GM04503 (cell line): ENCODE measurements at regions not wholly inside any gene's neighbourhood (a gene's known extent, or its start where the extent isn't known, plus 50 kb on each side); places are given as distances from the start of the nearest gene placed in this dataset.
A peak's percentile ranks its signal among the peaks of the same experiment; 100 is the strongest.
"Not testable (repeated sequence)": the region's sequence is repeated elsewhere in the genome, so short reads cannot be mapped to it uniquely, and the experiment has no call there.

Source experiments
- DNase-seq: peaks from one replicate; pipeline ENCODE4 v3.0.0-alpha.2; 2012; ENCODE audit warnings: low read depth

- DNase-seq, result no peak
These were observed 799.2 kb downstream of the REEP3 start for GRCh38 chr10:64320448-64320847.

- DNase-seq, result no peak
These were observed 808.3 kb downstream of the REEP3 start for GRCh38 chr10:64329510-64329909.

DNA sequence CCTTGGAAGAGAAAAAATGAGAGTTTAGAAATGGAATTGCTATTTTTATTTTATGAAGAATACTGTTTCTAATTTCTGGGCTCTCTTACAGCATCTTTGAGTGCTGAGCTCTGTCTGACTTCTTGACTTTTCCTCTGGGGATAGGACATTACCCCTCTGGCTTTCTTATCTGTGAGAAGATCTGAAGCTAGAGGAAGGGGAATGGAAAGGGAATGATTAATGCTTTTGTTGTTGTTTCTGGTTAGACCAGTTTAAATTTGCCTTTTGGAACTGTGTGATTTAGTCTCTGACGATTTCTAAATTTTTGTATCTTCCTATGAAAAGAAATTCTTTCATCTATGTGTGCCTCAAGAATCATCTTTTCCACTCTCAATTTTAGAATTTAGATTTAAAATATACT is 811.4 kb downstream of the REEP3 start:
- no peak for DNase-seq

GRCh38 chr10:64334084-64334483 is 812.9 kb downstream of the REEP3 start:
- DNase-seq, result no peak

DNA sequence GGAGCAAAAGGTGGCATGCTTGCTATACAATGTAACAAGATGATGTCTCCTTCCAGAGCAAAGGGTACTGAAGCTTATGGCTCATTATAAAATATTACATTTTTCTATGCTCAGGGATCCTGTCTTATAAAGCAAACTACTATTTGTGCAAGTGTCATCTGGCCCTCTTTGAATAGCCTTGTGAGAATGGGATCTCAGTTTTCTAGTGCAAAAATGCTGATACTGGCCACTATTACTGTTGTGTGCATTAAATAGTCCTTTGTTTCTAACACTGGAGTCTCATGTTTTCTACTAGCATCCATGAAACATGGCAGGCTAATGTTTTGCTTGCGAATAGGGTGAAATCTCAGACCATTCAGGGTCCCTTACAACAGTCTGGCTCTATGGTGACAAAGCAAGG is 823.0 kb downstream of the REEP3 start:
- no peak for DNase-seq

- no peak for DNase-seq
These were observed 824.7 kb downstream of the REEP3 start for GRCh38 chr10:64345856-64346255.

GRCh38 chr10:64346389-64346788 is 825.2 kb downstream of the REEP3 start:
- DNase-seq, result no peak

DNA sequence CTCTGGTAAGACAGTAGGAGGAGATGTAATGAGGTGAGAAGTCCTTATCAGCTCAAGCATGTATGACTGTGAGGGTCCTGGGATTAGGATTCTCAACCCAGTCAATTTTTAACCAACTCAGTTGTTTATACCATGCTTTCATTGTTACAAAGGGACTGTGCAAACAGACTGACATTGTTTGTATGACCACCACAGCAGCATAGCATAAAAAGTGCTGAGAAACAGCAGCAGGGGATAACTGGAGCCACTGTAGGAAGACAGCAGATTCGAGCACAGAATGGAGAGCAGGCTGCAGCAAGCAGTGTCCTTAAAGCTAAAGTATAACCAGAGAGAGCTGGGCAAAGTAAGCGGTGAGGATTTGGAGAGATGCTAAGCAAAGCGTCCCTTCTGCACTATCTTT is 829.5 kb downstream of the REEP3 start:
- no peak for DNase-seq

DNA sequence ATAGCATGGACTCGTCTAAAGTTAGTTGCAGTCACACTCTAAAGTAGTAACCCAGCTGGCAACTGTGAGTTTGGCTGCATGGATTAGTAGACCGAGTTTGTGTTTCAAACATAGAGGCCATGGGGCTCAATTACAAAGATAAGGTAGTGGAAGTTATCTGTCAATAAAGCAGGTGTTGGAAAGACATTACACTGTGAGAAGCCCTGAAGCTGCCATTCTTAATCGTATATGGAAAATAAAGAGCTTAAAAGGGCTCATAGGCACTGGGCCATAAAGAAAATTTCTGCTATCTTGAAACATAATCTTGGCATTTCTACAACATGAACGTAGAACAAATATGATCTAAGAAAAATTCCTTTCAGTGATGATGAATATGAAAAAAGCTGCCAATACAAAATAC is 837.7 kb downstream of the REEP3 start:
- no peak for DNase-seq

DNA sequence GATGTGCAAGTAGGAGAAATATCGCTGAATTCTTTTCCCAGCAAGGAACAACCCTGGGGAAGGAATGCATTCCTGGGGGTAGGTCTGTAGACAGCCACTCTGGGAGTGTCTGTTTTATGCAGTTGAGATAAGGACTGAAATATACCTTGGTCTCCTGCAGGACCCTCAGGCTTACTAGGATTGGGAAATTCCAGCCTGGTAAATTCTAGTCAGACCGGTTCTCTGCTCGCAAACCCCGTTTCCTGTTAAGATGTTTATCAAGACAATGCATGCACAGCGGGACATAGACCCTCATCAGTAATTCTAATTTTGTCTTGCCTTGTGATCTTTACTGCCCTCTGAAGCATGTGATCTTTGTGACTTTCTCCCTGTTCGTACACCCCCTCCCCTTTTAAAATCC is 839.0 kb downstream of the REEP3 start:
- not testable (repeated sequence) for DNase-seq

- DNase-seq, result no peak
These were observed 842.5 kb downstream of the REEP3 start for GRCh38 chr10:64363687-64364086.

DNA sequence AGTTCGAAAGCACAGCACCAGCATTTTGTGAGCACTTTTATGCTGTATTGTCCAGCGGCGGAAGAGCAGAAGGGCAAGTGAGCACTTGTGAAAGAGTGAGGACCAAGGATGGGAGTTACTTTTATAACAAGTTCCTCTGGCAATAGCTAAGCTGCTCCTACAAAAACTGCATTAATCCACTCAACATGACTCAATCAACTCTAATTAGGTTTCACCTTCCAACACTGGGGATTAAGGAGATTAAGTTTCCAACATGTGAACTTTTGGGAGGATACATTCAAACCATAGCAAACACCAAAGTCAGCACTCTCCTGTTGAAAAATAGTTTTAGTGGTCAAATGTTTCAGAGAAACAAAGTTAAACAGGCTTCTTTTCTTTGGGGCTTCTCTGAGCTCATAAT is 844.5 kb downstream of the REEP3 start:
- no peak for DNase-seq

- DNase-seq, result no peak
These were observed 847.1 kb downstream of the REEP3 start for GRCh38 chr10:64368298-64368697.

DNA sequence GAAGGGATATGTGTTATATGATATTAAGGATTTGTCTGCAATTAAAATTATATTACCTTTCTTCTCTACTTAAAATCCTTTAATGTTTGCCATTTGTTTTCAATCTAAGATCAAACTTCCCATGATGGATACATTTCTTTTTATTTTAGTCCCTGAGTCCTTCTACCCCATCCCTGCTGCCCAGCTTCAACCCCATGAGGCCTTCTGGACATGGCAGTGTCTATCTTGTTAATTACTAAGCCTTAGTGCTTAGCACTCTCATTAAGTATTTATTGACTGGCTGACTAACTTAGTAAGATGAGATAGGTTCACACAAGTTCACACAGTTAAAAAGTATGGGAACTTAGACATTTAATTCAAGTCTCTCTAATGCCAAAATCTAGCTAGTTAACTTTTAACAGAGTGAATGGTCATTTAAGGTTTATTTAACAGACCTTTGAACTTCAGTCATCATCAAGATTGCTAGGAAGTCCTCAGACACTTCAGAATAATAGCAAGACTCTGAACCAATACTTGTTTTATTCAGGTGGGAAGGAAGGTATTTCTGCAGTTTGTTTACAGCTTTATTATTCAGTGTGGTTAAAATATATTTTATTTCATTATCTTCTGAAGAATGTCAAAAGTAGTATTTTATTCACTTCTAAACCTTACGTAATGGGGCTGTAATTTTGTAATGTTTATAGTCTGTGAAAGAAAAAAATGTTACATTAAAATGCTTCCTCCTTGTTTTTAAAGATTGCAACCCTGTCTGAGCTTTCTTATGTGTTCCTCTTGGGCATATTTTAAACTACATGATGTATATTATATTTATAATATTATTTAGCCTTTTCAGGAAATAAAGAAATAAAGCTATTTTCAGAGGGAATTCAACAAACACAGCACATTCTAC is 848.9 kb downstream of the REEP3 start:
- DNase-seq, result no peak

DNA sequence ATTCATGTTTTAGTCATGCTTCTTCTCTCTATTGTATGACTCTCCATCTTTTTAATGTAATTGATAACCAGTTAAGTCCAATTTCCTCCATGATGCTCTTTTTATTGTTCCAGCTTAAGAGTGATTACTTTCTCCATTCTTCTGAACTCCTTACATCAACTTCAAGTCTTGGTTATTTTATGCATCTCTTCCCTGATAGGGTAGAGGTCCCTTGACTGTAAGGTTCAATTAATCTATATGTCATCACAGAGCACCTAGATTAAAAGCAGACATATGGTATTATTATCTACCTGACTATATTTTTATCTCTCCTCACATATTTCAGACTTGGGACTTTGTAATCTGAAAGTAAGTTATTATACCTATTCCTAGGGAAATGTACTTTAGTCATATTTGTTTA is 853.1 kb downstream of the REEP3 start:
- no peak for DNase-seq

DNA sequence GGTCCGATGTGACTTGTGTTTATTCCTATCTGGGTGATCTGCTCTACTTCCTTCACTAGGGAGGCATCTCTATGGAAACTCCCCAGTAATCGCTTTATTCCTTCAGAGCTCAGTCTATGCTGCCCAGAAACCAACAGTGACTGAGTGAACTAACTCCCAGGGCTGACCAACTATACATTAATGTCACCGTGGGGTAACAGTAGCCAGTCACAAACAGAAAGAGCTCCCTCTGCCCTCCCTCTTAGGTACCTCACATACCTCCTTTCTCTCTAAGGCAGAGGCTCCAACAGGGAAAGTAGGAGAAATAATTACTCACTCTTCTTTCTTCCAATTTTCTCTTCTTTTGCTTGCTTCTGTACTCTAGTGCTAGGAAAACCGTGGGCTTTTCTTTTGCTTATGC is 855.0 kb downstream of the REEP3 start:
- DNase-seq, result no peak

- no peak for DNase-seq
These were observed 858.7 kb downstream of the REEP3 start for GRCh38 chr10:64379898-64380297.

GRCh38 chr10:64385355-64385754 is 864.2 kb downstream of the REEP3 start:
- no peak for DNase-seq

DNA sequence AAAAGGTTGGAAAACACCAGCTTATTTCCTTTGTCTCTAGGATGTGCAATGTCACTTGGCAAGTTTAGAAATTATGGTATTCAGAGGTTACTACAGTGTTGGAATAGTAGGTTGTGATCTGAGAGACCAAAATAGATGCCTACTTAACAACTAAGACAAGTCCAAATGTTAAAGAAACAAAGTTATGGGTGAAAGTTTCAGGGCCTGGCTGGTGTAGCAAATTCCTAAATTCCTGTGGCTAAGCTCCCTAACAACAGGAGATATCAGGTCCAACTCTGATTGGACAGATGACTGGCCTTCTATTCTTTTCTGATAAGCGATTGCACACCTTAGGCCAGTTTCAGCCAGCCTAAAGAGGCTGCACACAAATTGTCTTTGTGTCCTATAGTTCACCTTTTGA is 873.5 kb downstream of the REEP3 start:
- peak; percentile 51 for DNase-seq

GRCh38 chr10:64396105-64396708 is 875.0 kb downstream of the REEP3 start:
- DNase-seq, result peak; percentile 57

DNA sequence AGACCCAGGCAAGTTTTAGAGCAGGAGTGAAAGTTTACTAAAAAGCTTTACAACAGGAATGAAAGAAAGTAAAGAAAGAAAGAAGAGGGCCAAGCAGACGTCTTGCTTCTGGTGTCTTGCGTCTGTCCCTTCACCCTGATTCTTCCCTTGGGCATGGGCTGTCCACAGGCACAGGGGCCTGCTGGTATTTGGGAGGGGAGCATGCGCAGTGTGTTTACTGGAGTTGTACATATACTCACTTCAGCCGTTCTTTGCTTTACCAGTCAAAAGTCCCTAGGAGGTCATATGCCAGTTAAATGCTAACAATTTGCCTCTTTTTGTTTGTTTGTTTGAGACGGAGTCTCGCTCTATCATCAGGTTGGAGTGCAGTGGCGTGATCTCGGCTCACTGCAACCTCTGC is 875.9 kb downstream of the REEP3 start:
- DNase-seq, result no peak

DNA sequence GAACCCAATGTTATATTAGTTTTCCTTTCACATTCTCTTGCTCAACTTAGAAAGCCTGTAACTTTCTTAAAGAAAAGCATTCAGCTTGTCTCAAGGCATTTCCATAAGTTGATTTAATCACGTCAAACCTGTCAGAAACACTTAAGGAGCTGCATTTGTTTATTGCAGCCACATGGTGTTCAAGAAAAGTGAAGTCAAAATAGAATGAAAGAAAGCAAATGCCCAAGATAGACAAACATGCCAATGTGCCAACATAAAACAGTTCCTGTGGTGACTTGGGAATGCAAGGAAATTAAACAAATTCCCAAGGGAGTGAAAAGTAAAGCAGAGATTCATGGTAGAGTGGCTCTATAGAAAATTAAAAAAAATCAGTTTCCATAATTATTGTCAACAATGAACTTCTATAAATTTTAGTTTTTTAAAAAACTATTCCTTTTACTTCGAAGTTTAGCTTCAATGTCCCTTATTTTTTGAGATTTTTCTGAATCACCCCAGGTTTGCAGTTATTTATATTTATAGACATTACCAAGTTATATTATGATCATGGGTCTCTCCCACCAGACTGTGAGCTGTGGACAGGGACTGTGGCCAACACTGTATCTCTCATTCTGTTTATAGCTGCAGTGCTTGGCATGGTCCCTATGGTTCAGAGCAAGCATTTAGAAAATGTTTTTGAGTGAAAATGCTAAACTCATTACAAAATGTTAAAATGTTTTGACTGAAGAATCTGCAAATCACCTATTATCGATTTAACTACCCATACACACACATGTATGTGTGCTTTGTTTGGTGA is 887.4 kb downstream of the REEP3 start:
- no peak for DNase-seq

DNA sequence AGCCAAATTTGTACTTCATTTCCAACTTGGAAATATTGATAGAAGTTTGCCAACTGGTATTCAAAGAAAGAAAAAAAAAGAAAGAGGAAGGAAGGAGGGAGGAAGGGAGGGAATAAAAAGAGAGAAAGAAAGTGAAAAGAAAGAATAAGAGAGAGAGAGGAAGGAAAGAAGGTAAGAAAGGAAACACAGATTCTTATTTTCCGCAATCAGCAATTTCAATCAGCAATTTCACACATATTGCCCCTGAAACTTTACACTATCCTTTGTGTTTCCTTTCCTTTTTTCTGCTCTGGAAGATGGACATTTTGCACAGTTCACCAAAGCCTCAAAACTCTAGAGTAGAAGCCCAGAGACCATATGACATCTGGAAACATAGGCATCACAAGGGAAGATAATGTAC is 888.1 kb downstream of the REEP3 start:
- no peak for DNase-seq
